SKM-1 (cell line): ENCODE measurements at regions not wholly inside any gene's neighbourhood (a gene's known extent, or its start where the extent isn't known, plus 50 kb on each side); places are given as distances from the start of the nearest gene placed in this dataset.

Experiments used
- DNase-seq: peaks from one replicate; lab custom pipeline; 2025; ENCODE audit not compliant: unreplicated experiment; lab: John Stamatoyannopoulos, UW

DNA sequence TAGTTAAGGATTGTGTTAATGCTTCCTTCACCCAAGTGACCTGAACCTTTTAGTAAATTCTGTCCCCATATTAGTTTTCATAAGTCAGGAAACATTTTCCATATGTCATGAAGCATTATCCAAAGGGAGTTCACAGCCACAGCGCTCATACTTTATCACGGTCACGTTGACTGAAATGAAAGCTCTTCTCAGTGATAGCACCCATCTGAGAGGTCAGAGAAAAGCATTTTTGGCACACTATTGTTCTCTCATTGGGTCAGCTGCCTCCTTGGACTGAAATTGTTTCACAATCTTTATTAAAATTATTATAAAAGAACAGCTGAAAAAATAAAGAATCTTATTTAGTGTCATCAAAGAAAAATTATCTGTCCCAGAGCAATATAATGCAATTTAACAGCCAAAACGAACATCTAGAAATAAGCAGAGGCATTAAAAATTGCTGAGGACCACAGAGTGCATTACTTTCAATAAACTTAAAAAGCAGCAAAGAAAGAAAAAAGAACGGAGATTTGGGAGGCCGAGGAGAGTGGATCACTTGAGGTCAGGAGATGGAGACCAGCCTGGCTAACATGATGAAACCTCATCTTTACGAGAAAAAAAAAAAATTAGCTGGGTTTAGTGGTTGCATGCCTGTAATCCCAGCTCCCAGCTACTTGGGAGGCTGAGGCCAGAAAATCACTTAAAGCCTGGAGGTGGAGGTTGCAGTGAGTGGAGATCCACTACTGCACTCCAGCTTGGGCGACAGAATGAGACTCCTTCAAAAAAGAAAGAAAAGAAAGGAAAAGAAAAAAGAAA is 680.8 kb upstream of the FAM241A start:
- no peak for DNase-seq

- DNase-seq, result no peak
These were observed 678.2 kb upstream of the FAM241A start for GRCh38 chr4:111466811-111467604.

DNA sequence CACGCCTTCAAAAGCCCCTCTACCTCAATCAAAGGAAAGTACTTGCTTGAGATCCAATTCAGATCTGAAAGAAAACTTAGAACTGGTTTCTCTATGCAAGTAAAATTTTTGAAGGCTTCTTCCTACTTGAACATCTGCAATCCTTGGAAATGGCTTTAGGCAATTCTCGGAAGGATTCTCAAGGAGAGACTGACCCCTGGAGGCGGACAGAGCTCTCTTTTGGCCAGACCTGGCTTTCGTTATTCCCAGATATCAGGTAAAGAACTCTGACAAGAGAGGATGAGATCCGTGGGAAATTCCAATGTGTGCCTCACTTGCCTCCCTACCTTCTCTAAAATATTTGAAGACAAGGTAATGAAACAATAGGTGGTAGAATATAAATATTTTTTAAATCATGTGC is 670.3 kb upstream of the FAM241A start:
- DNase-seq, result no peak

GRCh38 chr4:111475666-111476065 is 669.6 kb upstream of the FAM241A start:
- no peak for DNase-seq

DNA sequence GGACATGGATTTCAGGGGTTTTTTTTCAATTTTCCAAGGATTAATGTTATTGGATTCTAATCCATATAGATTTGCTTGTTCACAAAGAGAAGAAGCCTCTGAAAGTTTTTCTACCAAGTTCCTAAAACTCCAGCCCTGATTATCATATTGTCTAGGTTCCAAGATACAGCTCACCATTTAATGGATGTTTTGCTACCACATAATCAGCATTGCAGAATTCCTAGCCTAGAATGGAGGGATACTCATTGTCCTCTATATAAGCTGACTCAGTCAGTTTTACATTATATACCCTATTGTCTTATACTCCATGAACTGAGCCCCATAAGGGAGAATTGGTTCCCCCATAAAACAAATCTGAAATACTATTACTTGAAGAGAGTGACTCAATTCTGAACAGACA is 664.7 kb upstream of the FAM241A start:
- no peak for DNase-seq

DNA sequence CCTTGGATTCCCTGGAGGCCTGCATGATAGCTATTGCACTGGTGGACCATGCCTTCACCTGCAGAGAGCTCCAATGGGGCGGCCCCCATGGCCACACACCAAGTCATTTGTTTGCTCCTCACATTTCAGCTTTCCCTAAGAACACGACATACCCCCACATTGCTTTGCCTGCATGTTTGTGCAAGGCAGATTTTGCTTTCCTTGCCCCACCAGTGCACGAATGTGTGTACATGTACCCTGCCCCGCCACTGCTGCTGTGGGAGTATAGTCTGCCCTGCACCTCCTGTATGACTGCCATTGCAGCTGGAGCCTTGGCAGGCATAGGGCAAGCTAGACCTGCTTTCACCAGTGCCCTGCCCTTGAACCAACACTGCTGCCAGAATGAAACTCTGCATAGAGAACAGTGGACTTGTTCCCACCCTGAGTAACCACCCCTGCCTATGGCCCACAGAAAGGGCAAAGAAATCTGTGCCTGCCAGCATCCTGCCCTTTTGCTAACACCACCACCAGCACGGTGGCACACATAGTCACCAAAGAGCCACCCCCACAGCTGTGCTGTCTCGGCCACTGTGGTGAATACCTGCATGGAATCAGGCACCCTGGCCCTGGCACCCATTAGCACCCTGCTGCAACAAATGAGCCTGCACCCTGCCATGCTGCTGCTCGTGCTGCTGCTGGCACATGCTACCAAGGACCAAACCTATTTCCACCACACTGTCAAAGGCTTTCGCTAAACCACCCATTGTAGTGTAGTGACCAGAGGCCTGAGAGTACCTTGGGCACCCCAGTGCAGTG is 661.7 kb upstream of the FAM241A start:
- no peak for DNase-seq

- no peak for DNase-seq
These were observed 652.8 kb upstream of the FAM241A start for GRCh38 chr4:111492496-111492895.

GRCh38 chr4:111494471-111494870 is 650.8 kb upstream of the FAM241A start:
- DNase-seq, result no peak

GRCh38 chr4:111494971-111495370 is 650.3 kb upstream of the FAM241A start:
- DNase-seq, result no peak

- DNase-seq, result no peak
These were observed 646.0 kb upstream of the FAM241A start for GRCh38 chr4:111499291-111499690.

DNA sequence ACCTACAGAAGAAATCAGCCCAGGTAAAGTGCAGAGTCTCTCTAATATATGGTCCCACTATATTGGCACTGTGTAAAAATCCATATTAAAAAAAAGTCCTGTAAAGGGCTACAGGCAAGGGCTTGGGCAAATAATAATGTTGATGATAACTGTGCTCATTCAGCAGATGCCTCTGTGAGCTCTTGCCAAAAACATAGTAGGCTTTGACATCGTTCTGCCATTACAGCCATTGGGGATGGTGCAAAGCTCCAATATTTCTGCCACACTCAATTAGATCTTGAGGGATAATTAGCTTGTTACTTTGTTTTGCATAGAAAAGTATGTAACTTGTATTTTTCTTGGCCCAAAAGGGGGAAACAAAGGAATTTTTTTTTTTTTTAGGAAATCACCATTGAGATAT is 645.5 kb upstream of the FAM241A start:
- DNase-seq, result no peak

DNA sequence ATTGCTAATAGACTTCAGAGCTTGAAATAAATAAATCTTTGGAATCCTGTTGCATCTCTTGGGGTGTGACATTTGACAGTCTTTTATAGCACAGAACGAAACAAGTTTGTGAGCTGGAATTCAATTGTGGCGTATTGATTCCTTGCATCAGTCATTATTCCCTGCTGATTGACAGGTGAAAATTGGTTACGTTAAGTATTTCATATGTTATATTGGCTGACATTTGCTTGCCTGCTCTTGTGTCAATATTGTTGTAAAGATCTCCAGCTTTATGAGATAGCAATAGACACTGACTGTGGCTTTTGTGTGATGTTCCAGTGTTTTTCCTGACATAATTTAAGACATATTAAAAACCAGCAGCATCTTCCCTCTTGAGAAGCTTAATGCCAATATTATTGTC is 644.4 kb upstream of the FAM241A start:
- DNase-seq, result no peak

- no peak for DNase-seq
These were observed 643.3 kb upstream of the FAM241A start for GRCh38 chr4:111501946-111502345.

- no peak for DNase-seq
These were observed 642.6 kb upstream of the FAM241A start for GRCh38 chr4:111502626-111503025.

DNA sequence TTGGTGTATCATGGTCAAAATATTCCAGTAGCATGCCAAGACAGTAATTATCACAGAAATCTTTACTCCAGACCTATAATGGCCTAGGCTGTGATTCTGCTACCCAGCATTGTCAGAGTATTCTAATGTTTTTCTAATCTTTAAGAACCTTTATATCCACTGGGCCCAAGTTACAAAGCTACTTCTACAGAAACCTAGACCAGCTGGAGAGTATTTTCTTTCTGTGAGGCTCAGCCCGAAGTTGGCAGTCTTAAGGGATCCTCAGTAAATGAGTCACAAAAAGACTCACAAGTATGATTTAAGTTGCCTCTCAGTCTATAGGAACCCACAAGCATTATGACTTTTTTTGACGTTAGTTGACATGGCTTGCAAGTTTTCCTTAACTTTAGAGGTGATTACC is 638.5 kb upstream of the FAM241A start:
- no peak for DNase-seq

GRCh38 chr4:111510535-111510934 is 634.7 kb upstream of the FAM241A start:
- no peak for DNase-seq

DNA sequence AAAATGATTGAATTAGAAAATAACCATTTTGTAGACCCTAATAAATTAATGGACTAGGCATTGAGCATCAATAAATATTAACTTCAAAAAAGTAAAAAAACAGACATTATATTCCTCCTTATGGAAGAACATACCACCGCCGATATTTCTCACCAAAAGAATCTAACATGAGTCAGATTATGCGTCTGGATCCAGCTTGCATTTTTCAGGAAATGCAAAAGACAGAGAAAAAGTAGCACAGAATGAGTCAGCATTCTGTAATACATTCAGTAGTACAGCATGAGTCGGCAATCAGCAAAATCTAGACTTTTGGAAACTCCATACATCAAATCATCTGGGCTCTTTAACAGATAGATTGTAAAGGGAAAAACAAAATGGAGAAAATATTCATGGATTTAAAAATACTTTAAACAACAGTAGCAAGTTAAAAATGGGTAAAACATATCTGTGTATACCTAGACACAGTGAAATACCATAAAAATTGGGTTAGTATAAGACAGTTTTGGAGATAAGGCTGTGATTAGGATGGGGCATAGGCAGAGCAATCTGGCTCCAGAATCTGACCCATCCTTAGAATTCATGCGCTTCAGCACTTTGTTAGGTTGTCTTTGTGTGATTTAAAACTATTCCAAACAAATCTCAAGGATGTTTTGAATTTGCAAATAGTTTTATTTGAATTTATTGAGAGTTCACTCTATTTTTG is 633.0 kb upstream of the FAM241A start:
- no peak for DNase-seq

GRCh38 chr4:111519683-111520082 is 625.6 kb upstream of the FAM241A start:
- DNase-seq, result no peak

- no peak for DNase-seq
These were observed 614.8 kb upstream of the FAM241A start for GRCh38 chr4:111530446-111530845.

GRCh38 chr4:111535792-111536191 is 609.5 kb upstream of the FAM241A start:
- no peak for DNase-seq

- DNase-seq, result no peak
These were observed 608.1 kb upstream of the FAM241A start for GRCh38 chr4:111537165-111537564.
